Prostate gland (tissue), 2 donors: ENCODE measurements at regions not wholly inside any gene's neighbourhood (a gene's known extent, or its start where the extent isn't known, plus 50 kb on each side); places are given as distances from the start of the nearest gene placed in this dataset.

Experiments used
- DNase-seq: peaks from one replicate; pipeline ENCODE4 v3.0.0-alpha.2; 2019; ENCODE audit warnings: low spot score
- H3K27ac ChIP-seq, 2 donors: fragments of 200-600 bp; sonication (generic); 2 replicates each; pipeline ENCODE4 v1.5.1; 2017 to 2019
- H3K27me3 ChIP-seq: fragments of 200-600 bp; sonication (generic); replicated peaks from 2 replicates; pipeline ENCODE4 v1.5.1; 2019; ENCODE audit not compliant: insufficient read depth
- H3K36me3 ChIP-seq, 2 donors: fragments of 200-600 bp; sonication (generic); 1 replicate in 1 of 2; 2 replicates in 1 of 2; pipeline versions ENCODE4 v1.5.1 to v1.8.1; 2017 to 2019
- H3K4me1 ChIP-seq: fragments of 200-600 bp; sonication (generic); replicated peaks from 2 replicates; pipeline ENCODE4 v1.5.1; 2019
- H3K4me3 ChIP-seq, 2 donors: fragments of 200-600 bp; sonication (generic); 2 replicates each; pipeline ENCODE4 v1.5.1; 2017 to 2019
- H3K9me3 ChIP-seq: fragments of 200-600 bp; sonication (generic); 2 replicates; pipeline ENCODE4 v1.5.1; 2017
- CTCF ChIP-seq, 4 experiments: fragments of 200-600 bp in 2 of 4; fragments of 450-650 bp in 2 of 4; sonication (generic) in 2 of 4; IDR thresholded peaks; 1 replicate in 3 of 4; 2 replicates in 1 of 4; pipeline ENCODE4 v1.5.1; 2016 to 2019; ENCODE audit warnings: antibody characterized with exemption in 4 of 4, mild to moderate bottlenecking in 2 of 4, moderate library complexity in 2 of 4
- POLR2A ChIP-seq: fragments of 450-650 bp; IDR thresholded peaks from one replicate; pipeline ENCODE4 v1.6.1; 2016; ENCODE audit warnings: antibody characterized with exemption, mild to moderate bottlenecking
- POLR2AphosphoS5 ChIP-seq: sonication (generic); formaldehyde crosslinking; IDR thresholded peaks from one replicate; pipeline ENCODE4 v1.6.1; 2017; ENCODE audit warnings: antibody characterized with exemption
- WGBS: methylation state at CpG from one replicate; pipeline ENCODE4 v1.1.5; 2018; 5-methylcytosine and 5-hydroxymethylcytosine counted together
- intact Hi-C: fragments of 100-400 bp; cut with DNase I; formaldehyde crosslinking; loops from one replicate; pipeline ENCODE4 v1.14.2; 2022

- Histone ChIP-seq H3K9me3 (no peaks in the 10 kb centered on the region), H3K4me3 (no peak overlapping the region), H3K27me3 (no peaks in the 10 kb centered on the region), H3K36me3 (no peaks in the 10 kb centered on the region), H3K4me1 (no peaks in the 10 kb centered on the region), H3K27ac (no peak overlapping the region)
- WGBS = 95% methylated on average over 2 of the region's 2 CpGs
- no peak for TF ChIP-seq POLR2A
- no peak for TF ChIP-seq CTCF (IDR thresholded peaks at IDR 0.05)
- no peak for TF ChIP-seq POLR2AphosphoS5
- no peak for DNase-seq
- intact Hi-C loops = no loop called here
Measured at GRCh38 chr2:103618112-103618511, 856.3 kb downstream of the TMEM182 start.

- Histone ChIP-seq H3K27me3 (no peaks in the 10 kb centered on the region), H3K27ac (no peak overlapping the region), H3K36me3 (no peaks in the 10 kb centered on the region), H3K9me3 (no peaks in the 10 kb centered on the region), H3K4me1 (no peaks in the 10 kb centered on the region), H3K4me3 (no peak overlapping the region)
- 32% methylated on average over 1 of the region's 1 CpG for WGBS
- intact Hi-C loops = no loop called here
- no peak for DNase-seq
- TF ChIP-seq POLR2A (no peak), CTCF (IDR thresholded peaks at IDR 0.05) (no peak), POLR2AphosphoS5 (no peak)
Measured at GRCh38 chr2:103627301-103627700, 865.5 kb downstream of the TMEM182 start.

- Histone ChIP-seq H3K4me3 (no peak overlapping the region), H3K4me1 (no peaks in the 10 kb centered on the region), H3K27ac (no peak overlapping the region), H3K9me3 (no peaks in the 10 kb centered on the region), H3K27me3 (no peaks in the 10 kb centered on the region), H3K36me3 (no peaks in the 10 kb centered on the region)
- no peak for DNase-seq
- WGBS = 32% methylated on average over 2 of the region's 2 CpGs
- intact Hi-C loops = no loop called here
- TF ChIP-seq POLR2AphosphoS5 (no peak), CTCF (IDR thresholded peaks at IDR 0.05) (no peak), POLR2A (no peak)
Measured at GRCh38 chr2:103638978-103639377, 877.1 kb downstream of the TMEM182 start.

GRCh38 chr2:103656558-103656957, 894.7 kb downstream of the TMEM182 start:
- intact Hi-C loops = no loop called here
- H3K9me3 ChIP-seq = no peaks in the 10 kb centered on the region
- H3K36me3 ChIP-seq = no peaks in the 10 kb centered on the region
- no peak overlapping the region for H3K4me3 ChIP-seq
- no peak for TF ChIP-seq POLR2A
- TF ChIP-seq CTCF (IDR thresholded peaks at IDR 0.05) = no peak
- no peak for TF ChIP-seq POLR2AphosphoS5
- no peak for DNase-seq
- no peaks in the 10 kb centered on the region for H3K27me3 ChIP-seq
- 72% methylated on average over 3 of the region's 3 CpGs for WGBS
- no peaks in the 10 kb centered on the region for H3K4me1 ChIP-seq
- no peak overlapping the region for H3K27ac ChIP-seq

- no peak overlapping the region for H3K27ac ChIP-seq
- TF ChIP-seq POLR2AphosphoS5 (no peak), POLR2A (no peak), CTCF (IDR thresholded peaks at IDR 0.05) (no peak)
- H3K9me3 ChIP-seq = no peaks in the 10 kb centered on the region
- no peaks in the 10 kb centered on the region for H3K36me3 ChIP-seq
- H3K27me3 ChIP-seq = no peaks in the 10 kb centered on the region
- H3K4me3 ChIP-seq = no peak overlapping the region
- intact Hi-C loops = no loop called here
- no peak for DNase-seq
- no peaks in the 10 kb centered on the region for H3K4me1 ChIP-seq
Measured at GRCh38 chr2:103660519-103660918, 898.7 kb downstream of the TMEM182 start.
